AG10803 (cell line): ENCODE measurements at regions not wholly inside any gene's neighbourhood (a gene's known extent, or its start where the extent isn't known, plus 50 kb on each side); places are given as distances from the start of the nearest gene placed in this dataset.

Source experiments
- DNase-seq: peaks from one replicate; pipeline ENCODE4 v3.0.0; 2010; ENCODE audit warnings: low read depth
- H3K4me3 ChIP-seq: 2 replicates; pipeline ENCODE4 v1.5.1; 2011; ENCODE audit warnings: mild to moderate bottlenecking, low read length, control low read depth
- TF ChIP-seq, protein P1 (sequence below): conservative IDR thresholded peaks from 2 replicates; pipeline ENCODE4 v1.5.1; 2011; ENCODE audit warnings: mild to moderate bottlenecking, low read length, control low read depth, inconsistent platforms

DNA sequence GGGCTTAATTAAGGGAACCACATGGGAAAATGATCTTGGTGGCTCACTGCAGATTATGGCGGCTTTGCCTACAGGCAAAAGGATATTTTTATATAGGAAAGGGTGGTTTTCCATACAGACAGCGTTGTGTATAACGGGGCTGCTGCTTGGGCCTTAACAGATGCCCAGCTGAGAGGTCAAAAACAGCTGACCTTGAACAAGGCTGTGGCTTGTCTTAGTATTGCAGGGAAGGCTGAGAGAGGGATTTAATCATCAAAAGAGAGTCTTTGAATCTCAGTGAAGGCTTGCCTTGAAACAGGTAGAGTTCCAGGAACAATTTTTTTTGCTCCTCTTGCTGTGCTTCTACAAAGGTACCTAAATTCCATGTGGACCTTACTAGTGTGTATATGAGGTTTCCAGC lies 301.6 kb upstream of the C11orf87 start:
- DNase-seq, result no peak
- H3K4me3 ChIP-seq, result no peak overlapping the region
- TF ChIP-seq, protein P1, sequence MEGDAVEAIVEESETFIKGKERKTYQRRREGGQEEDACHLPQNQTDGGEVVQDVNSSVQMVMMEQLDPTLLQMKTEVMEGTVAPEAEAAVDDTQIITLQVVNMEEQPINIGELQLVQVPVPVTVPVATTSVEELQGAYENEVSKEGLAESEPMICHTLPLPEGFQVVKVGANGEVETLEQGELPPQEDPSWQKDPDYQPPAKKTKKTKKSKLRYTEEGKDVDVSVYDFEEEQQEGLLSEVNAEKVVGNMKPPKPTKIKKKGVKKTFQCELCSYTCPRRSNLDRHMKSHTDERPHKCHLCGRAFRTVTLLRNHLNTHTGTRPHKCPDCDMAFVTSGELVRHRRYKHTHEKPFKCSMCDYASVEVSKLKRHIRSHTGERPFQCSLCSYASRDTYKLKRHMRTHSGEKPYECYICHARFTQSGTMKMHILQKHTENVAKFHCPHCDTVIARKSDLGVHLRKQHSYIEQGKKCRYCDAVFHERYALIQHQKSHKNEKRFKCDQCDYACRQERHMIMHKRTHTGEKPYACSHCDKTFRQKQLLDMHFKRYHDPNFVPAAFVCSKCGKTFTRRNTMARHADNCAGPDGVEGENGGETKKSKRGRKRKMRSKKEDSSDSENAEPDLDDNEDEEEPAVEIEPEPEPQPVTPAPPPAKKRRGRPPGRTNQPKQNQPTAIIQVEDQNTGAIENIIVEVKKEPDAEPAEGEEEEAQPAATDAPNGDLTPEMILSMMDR, result no peak

DNA sequence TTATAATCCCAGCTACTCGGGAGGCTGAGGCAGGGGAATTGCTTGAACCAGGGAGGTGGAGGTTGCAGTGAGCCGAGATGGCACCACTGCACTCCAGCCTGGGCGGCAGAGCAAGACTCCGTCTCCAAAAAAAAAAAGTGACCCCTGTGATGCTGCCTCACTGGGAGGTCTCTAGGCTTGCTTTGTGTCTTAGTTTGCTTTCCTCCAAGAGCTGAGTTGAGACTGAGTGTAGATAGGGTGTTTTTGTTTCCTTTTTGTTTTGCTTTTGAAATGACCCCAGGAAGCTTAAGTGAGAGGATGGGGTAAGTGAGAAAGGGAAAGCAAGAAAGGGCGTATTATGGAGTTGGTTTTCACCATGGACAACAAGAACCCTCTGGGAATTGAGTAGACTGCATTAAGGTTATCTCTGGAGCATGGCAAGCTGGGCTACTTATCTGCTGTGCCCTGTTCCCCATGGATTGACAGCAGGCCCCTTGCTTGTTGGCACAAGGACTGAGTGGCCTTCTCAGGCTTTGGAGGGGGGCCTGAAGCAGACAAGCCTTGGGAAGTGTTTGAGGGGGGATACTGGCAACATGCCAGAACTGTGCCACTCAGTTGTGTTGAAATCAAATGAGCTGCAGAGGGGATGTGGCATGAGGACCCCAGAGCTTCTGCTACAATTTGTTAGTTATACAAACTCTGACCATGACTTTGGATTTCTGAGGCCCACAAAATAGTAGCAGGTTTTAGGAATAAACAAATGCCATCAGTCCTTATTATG lies 300.6 kb upstream of the C11orf87 start:
- DNase-seq, result no peak
- H3K4me3 ChIP-seq, result no peak overlapping the region
- TF ChIP-seq, protein P1, result no peak

DNA sequence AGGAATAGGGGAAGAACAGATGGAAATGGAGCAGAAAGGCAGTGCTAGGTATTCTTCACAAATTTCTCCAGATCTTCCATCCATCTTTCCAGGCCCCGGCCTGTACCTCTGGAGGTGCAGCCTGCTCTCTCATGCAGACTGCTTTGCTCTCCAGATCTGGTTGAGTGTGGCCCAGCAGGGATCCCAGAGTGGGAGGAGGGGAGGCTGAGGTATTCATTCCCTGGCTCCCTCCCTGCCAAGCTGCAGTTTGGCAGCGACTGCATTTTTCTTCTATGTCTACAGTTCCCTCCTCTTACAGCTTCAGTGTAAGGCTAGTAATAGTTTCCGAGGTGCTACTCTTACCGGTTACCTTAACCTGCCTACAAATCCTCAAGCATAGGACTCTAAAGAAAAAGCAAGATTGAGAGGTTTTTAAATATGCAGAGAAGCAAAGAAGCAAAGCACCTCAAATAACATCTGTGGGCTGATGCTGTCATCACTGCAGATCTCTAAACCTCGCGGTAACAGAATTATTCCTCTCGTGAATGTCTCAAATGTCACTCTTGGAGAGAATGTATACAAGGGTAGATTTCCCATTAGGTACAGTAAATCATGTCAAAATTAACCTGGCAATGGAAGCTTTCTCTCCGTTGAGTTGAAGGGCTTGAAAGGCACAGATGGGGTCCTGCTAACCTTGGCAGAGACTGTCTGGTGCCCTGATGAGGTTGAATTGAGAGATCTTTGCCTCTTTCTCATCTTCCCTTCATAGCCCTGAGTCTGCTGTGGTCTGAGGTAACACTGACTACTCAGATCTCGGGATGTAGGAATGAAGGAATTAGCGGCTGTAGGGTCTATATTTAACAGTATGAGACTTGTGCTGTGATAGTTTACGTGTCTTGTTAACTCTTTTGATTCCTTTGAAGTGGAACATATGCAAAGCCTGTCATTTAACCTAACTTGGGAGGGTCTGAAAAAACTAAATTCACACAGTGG lies 297.9 kb upstream of the C11orf87 start:
- DNase-seq, result peak; percentile 52
- TF ChIP-seq, protein P1, result no peak
- no peak overlapping the region for H3K4me3 ChIP-seq

DNA sequence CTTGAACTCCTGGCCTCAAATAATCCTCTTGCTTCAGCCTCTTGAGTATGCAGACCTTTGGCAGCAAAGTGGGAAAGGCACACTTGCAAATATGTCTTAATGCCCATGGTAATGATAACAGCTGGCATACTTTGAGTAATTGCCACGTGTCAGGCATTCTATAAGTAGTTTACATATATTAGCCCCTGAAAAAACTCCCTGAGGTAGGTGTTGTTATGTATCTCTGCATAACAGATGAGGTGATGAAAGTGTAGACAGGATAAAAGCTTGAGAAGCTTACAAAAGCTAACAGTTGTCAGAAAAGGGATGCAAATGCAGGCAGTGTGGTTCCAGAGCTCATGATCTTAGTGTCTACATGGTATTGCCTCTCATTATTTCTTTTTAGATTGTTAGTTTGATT lies 291.1 kb upstream of the C11orf87 start:
- DNase-seq, result no peak
- TF ChIP-seq, protein P1, result no peak
- no peak overlapping the region for H3K4me3 ChIP-seq

DNA sequence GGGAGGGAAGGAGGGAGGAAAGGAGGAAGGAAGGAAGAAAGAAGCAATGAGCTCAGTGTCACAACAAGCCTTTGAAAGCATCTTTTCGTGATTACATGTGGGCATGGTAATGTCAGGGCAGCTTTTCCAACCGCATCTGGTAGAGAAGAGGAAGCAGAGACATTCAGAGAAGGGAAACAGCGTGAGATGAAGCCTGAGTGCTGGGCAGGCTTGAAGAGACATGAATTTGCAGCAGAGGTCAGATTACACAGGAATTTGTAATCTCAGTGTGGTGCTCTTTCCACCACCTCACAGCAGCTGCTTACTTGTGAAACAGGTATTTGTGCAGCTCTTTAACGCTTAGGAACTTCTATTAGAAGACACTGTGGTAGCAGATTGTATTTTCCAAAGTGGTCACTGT lies 289.5 kb upstream of the C11orf87 start:
- H3K4me3 ChIP-seq, result no peak overlapping the region
- peak; percentile 12 for DNase-seq
- TF ChIP-seq, protein P1, result no peak

DNA sequence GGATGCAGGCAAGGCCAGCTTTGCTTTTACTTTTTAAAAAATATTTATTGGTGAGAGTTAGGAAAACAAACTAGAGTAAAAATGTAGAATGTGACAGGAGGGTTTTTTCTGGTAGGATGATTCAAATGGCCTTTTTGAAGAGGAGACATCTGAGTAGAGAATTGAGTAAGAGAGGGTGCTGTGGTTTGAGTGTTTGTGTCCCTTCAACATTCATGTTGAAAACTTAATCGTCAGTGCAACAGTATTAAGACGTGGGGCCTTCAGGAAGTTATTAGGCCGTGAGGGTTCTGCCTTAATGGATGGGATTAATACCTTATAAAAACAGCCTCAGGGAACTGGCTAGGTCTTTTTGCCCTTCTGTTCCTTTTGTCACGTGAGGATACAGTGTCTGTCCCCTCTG lies 288.8 kb upstream of the C11orf87 start:
- no peak for DNase-seq
- no peak overlapping the region for H3K4me3 ChIP-seq
- TF ChIP-seq, protein P1, result no peak
